Thyroid gland (tissue), 4 donors: ENCODE measurements at regions not wholly inside any gene's neighbourhood (a gene's known extent, or its start where the extent isn't known, plus 50 kb on each side); places are given as distances from the start of the nearest gene placed in this dataset.

Source experiments
- POLR2A ChIP-seq, 2 donors: fragments of 450-650 bp; IDR thresholded peaks; one replicate each; pipeline ENCODE4 v1.6.1; 2017; ENCODE audit warnings: antibody characterized with exemption in 2 of 2, mild to moderate bottlenecking in 2 of 2, moderate library complexity in 1 of 2
- TF ChIP-seq, protein P1 (sequence below), 6 experiments: fragments of 200-600 bp in 3 of 6; fragments of 450-650 bp in 3 of 6; sonication (generic) in 3 of 6; IDR thresholded peaks; one replicate each; pipeline ENCODE4 v1.5.1; 2016 to 2019; ENCODE audit warnings: antibody characterized with exemption in 6 of 6, mild to moderate bottlenecking in 2 of 6, inconsistent platforms in 1 of 6, moderate library complexity in 1 of 6

DNA sequence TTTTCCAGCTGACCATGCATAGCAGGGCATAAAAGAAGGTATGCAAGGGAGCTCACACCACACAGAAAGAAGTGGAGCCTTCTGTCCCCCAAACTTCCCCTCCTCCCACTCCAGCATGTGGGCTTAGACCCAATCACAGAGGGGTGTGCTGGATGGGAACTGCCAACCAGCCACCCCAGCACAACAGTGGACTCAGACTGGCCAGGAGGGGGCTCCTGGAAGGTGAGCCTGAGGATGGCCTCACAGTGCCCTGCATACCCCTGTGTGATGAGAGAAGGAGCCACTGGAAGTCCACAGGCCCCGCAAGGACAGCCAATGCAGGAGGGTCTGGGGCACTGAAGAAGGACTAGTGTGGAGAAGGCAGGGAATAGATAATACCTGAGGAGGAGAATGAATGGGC lies 106.9 kb upstream of the SERP2 start:
- TF ChIP-seq, protein P1, sequence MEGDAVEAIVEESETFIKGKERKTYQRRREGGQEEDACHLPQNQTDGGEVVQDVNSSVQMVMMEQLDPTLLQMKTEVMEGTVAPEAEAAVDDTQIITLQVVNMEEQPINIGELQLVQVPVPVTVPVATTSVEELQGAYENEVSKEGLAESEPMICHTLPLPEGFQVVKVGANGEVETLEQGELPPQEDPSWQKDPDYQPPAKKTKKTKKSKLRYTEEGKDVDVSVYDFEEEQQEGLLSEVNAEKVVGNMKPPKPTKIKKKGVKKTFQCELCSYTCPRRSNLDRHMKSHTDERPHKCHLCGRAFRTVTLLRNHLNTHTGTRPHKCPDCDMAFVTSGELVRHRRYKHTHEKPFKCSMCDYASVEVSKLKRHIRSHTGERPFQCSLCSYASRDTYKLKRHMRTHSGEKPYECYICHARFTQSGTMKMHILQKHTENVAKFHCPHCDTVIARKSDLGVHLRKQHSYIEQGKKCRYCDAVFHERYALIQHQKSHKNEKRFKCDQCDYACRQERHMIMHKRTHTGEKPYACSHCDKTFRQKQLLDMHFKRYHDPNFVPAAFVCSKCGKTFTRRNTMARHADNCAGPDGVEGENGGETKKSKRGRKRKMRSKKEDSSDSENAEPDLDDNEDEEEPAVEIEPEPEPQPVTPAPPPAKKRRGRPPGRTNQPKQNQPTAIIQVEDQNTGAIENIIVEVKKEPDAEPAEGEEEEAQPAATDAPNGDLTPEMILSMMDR (IDR thresholded peaks at IDR 0.05): no peak
- no peak for TF ChIP-seq POLR2A (IDR thresholded peaks at IDR 0.05)
